ENCODE measurements at regions not wholly inside any gene's neighbourhood (a gene's known extent, or its start where the extent isn't known, plus 50 kb on each side); places are given as distances from the start of the nearest gene placed in this dataset.

DNA sequence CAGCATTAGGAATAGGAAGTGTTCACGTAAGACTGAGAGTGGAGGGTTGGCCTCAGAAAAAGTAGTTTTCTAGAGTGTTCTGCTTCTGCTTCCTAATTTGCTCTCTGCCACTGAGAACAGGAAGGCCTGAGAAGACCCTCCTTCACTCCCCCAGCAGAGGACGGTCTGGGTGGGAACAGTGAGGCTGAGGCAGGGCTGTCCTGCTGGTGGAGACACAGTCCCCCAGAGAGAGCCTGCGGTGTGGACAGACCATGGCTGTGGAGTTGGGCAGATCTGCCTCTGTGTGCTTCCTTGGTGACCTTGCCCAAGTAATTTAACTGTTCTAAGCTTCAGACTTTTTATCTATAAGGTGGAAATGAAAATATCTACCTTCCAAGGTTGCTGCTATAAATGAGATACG lies 182.3 kb downstream of the DACT1 start:
- TF ChIP-seq MYC (IDR thresholded peaks at IDR 0.05; ENCODE audit: low read depth, low read length) (no peak), FOS (IDR thresholded peaks at IDR 0.05; ENCODE audit: borderline replicate concordance, insufficient read depth, low read length) (no peak), POLR2A (IDR thresholded peaks at IDR 0.05; ENCODE audit: low read depth, low read length) (no peak), GATA2 (IDR thresholded peaks at IDR 0.05; ENCODE audit: insufficient read depth, insufficient read length, low read depth, low read length) (no peak), POLR2AphosphoS5 (IDR thresholded peaks at IDR 0.05; ENCODE audit: insufficient read depth, low read depth, low read length) (no peak), EZH2 (IDR thresholded peaks at IDR 0.05; ENCODE audit: borderline replicate concordance, low read depth, low read length, severe bottlenecking) (no peak), JUN (IDR thresholded peaks at IDR 0.05; ENCODE audit: borderline replicate concordance, insufficient read depth, insufficient read length, low read depth) (no peak)
- TF ChIP-seq, protein P1, sequence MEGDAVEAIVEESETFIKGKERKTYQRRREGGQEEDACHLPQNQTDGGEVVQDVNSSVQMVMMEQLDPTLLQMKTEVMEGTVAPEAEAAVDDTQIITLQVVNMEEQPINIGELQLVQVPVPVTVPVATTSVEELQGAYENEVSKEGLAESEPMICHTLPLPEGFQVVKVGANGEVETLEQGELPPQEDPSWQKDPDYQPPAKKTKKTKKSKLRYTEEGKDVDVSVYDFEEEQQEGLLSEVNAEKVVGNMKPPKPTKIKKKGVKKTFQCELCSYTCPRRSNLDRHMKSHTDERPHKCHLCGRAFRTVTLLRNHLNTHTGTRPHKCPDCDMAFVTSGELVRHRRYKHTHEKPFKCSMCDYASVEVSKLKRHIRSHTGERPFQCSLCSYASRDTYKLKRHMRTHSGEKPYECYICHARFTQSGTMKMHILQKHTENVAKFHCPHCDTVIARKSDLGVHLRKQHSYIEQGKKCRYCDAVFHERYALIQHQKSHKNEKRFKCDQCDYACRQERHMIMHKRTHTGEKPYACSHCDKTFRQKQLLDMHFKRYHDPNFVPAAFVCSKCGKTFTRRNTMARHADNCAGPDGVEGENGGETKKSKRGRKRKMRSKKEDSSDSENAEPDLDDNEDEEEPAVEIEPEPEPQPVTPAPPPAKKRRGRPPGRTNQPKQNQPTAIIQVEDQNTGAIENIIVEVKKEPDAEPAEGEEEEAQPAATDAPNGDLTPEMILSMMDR (IDR thresholded peaks at IDR 0.05; ENCODE audit: extremely low read depth in 1 of 2, insufficient read depth in 1 of 2, low read depth in 1 of 2, low read length in 2 of 2), result no peak
- TF ChIP-seq, protein P2, sequence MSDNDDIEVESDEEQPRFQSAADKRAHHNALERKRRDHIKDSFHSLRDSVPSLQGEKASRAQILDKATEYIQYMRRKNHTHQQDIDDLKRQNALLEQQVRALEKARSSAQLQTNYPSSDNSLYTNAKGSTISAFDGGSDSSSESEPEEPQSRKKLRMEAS (IDR thresholded peaks at IDR 0.05; ENCODE audit: insufficient read depth, insufficient read length), result no peak
- Histone ChIP-seq H3K79me2 (ENCODE audit: control insufficient read depth, insufficient read depth, low read length) (no peaks in the 10 kb centered on the region), H3K4me3 (replicated peaks in 1 of 3; ENCODE audit: insufficient read depth in 1 of 3, low read depth in 1 of 3, low read length in 3 of 3) (no peak overlapping the region), H3K27me3 (ENCODE audit: control insufficient read depth in 2 of 2, insufficient read depth in 2 of 2, low read length in 2 of 2) (peaks cover 1 to 3% of the 10 kb centered on the region in 2 experiments), H3K36me3 (ENCODE audit: control insufficient read depth in 2 of 2, extremely low read depth in 1 of 2, insufficient read depth in 2 of 2, low read length in 2 of 2) (no peaks in the 10 kb centered on the region), H3K9me1 (replicated peaks; ENCODE audit: control insufficient read depth, extremely low read depth, insufficient read depth, low read length) (no peaks in the 10 kb centered on the region), H3K9ac (replicated peaks; ENCODE audit: extremely low read depth, insufficient read depth, low read length) (no peak overlapping the region), H3K4me1 (ENCODE audit: control insufficient read depth, extremely low read depth, insufficient read depth, low read length) (no peaks in the 10 kb centered on the region), H4K20me1 (replicated peaks; ENCODE audit: control insufficient read depth, extremely low read depth, insufficient read depth, low read length) (no peaks in the 10 kb centered on the region), H2AFZ (ENCODE audit: low read depth, low read length) (no peak overlapping the region), H3K27ac (ENCODE audit: insufficient read depth, low read depth, low read length) (no peak overlapping the region), H3K9me3 (replicated peaks; ENCODE audit: control insufficient read depth, insufficient read depth, low read length) (no peaks in the 10 kb centered on the region), H3K4me2 (ENCODE audit: insufficient read depth, low read length) (no peak overlapping the region)
- ChIA-PET POLR2A (no interaction called here), CTCF (no interaction called here)
- no peak for FAIRE-seq
- no peak for DNase-seq (ENCODE audit: low read depth, low spot score)
- no TSS peak for BruUV-seq (replicated peaks)
- dilution Hi-C loops (cut with MboI; ENCODE audit: extremely low pct_ligation_motif_present, low sequenced_read_pairs), result no loop called here
- intact Hi-C loops (cut with micrococcal nuclease), result no loop called here
